B cell (primary cell): ENCODE measurements at regions not wholly inside any gene's neighbourhood (a gene's known extent, or its start where the extent isn't known, plus 50 kb on each side); places are given as distances from the start of the nearest gene placed in this dataset.

Source experiments
- CTCF ChIP-seq: fragments of 200-600 bp; IDR thresholded peaks from one replicate; pipeline ENCODE4 v1.8.0; 2022; ENCODE audit warnings: antibody characterized with exemption, mild to moderate bottlenecking
- EZH2 ChIP-seq: IDR thresholded peaks from 2 replicates; pipeline ENCODE4 v1.6.1; 2012; ENCODE audit warnings: borderline replicate concordance, low read depth, mild to moderate bottlenecking, moderate library complexity, low read length; ENCODE audit not compliant: insufficient read depth, poor library complexity, severe bottlenecking

GRCh38 chr5:135738564-135738875 is 95.9 kb upstream of the SLC25A48 start:
- TF ChIP-seq CTCF: no peak
- no peak for TF ChIP-seq EZH2
